ENCODE measurements at regions not wholly inside any gene's neighbourhood (a gene's known extent, or its start where the extent isn't known, plus 50 kb on each side); places are given as distances from the start of the nearest gene placed in this dataset.

- no peak overlapping the region for H3K27ac Mint-ChIP-seq (ENCODE audit: unreplicated experiment)
- H3K4me3 Mint-ChIP-seq (ENCODE audit: unreplicated experiment), result no peak overlapping the region
- DNase-seq (ENCODE audit: low spot score), result no peak
- no peak for TF ChIP-seq CTCF (IDR thresholded peaks at IDR 0.05; ENCODE audit: unreplicated experiment)
- no peaks in the 10 kb centered on the region for H3K4me1 Mint-ChIP-seq (ENCODE audit: unreplicated experiment)
- no peaks in the 10 kb centered on the region for H3K36me3 Mint-ChIP-seq (ENCODE audit: low read depth, unreplicated experiment)
- no peaks in the 10 kb centered on the region for H3K9me3 Mint-ChIP-seq (ENCODE audit: unreplicated experiment)
- H3K27me3 Mint-ChIP-seq (ENCODE audit: unreplicated experiment), result no peaks in the 10 kb centered on the region
These were observed 619.1 kb downstream of the NYAP2 start for GRCh38 chr2:226018641-226019040.

- no peaks in the 10 kb centered on the region for H3K36me3 Mint-ChIP-seq (ENCODE audit: low read depth, unreplicated experiment)
- no peak for TF ChIP-seq CTCF (IDR thresholded peaks at IDR 0.05; ENCODE audit: unreplicated experiment)
- H3K4me1 Mint-ChIP-seq (ENCODE audit: unreplicated experiment), result no peaks in the 10 kb centered on the region
- no peak overlapping the region for H3K27ac Mint-ChIP-seq (ENCODE audit: unreplicated experiment)
- H3K9me3 Mint-ChIP-seq (ENCODE audit: unreplicated experiment), result no peaks in the 10 kb centered on the region
- no peak for DNase-seq (ENCODE audit: low spot score)
- H3K4me3 Mint-ChIP-seq (ENCODE audit: unreplicated experiment), result no peak overlapping the region
- no peaks in the 10 kb centered on the region for H3K27me3 Mint-ChIP-seq (ENCODE audit: unreplicated experiment)
These were observed 618.0 kb downstream of the NYAP2 start for GRCh38 chr2:226017537-226017936.

- Mint-ChIP-seq H3K27me3 (ENCODE audit: unreplicated experiment) (no peaks in the 10 kb centered on the region), H3K4me3 (ENCODE audit: unreplicated experiment) (no peak overlapping the region), H3K4me1 (ENCODE audit: unreplicated experiment) (no peaks in the 10 kb centered on the region), H3K27ac (ENCODE audit: unreplicated experiment) (no peak overlapping the region), H3K36me3 (ENCODE audit: low read depth, unreplicated experiment) (no peaks in the 10 kb centered on the region), H3K9me3 (ENCODE audit: unreplicated experiment) (no peaks in the 10 kb centered on the region)
- no peak for TF ChIP-seq CTCF (IDR thresholded peaks at IDR 0.05; ENCODE audit: unreplicated experiment)
- DNase-seq (ENCODE audit: low spot score), result no peak
These were observed 617.6 kb downstream of the NYAP2 start for GRCh38 chr2:226017107-226017506.

- DNase-seq (ENCODE audit: low spot score), result no peak
- H3K36me3 Mint-ChIP-seq (ENCODE audit: low read depth, unreplicated experiment), result no peaks in the 10 kb centered on the region
- no peaks in the 10 kb centered on the region for H3K9me3 Mint-ChIP-seq (ENCODE audit: unreplicated experiment)
- H3K27me3 Mint-ChIP-seq (ENCODE audit: unreplicated experiment), result no peaks in the 10 kb centered on the region
- TF ChIP-seq CTCF (IDR thresholded peaks at IDR 0.05; ENCODE audit: unreplicated experiment), result no peak
- H3K4me1 Mint-ChIP-seq (ENCODE audit: unreplicated experiment), result no peaks in the 10 kb centered on the region
- no peak overlapping the region for H3K27ac Mint-ChIP-seq (ENCODE audit: unreplicated experiment)
- no peak overlapping the region for H3K4me3 Mint-ChIP-seq (ENCODE audit: unreplicated experiment)
These were observed 612.4 kb downstream of the NYAP2 start for GRCh38 chr2:226011716-226012450.

- H3K4me1 Mint-ChIP-seq (ENCODE audit: unreplicated experiment), result peaks cover 7% of the 10 kb centered on the region
- peak overlapping the region; percentile 49 for H3K27ac Mint-ChIP-seq (ENCODE audit: unreplicated experiment)
These were observed 602.9 kb downstream of the NYAP2 start for GRCh38 chr2:226002438-226002837.

More at GRCh38 chr2:226002438-226002837, 602.9 kb downstream of the NYAP2 start:
- Mint-ChIP-seq H3K9me3 (ENCODE audit: unreplicated experiment) (no peaks in the 10 kb centered on the region), H3K4me3 (ENCODE audit: unreplicated experiment) (no peak overlapping the region), H3K36me3 (ENCODE audit: low read depth, unreplicated experiment) (no peaks in the 10 kb centered on the region), H3K27me3 (ENCODE audit: unreplicated experiment) (no peaks in the 10 kb centered on the region)
- TF ChIP-seq CTCF (IDR thresholded peaks at IDR 0.05; ENCODE audit: unreplicated experiment), result no peak
- no peak for DNase-seq (ENCODE audit: low spot score)

Data from endothelial cell (in vitro differentiated cells).